ENCODE measurements at regions not wholly inside any gene's neighbourhood (a gene's known extent, or its start where the extent isn't known, plus 50 kb on each side); places are given as distances from the start of the nearest gene placed in this dataset.

GRCh38 chr16:55130911-55131310, 193.1 kb upstream of the IRX6 start:
- DNase-seq (ENCODE audit: insufficient read length): no peak
- TF ChIP-seq POLR2A (IDR thresholded peaks at IDR 0.05; ENCODE audit: low read depth, low read length) (no peak), TAF1 (IDR thresholded peaks at IDR 0.05; ENCODE audit: borderline replicate concordance, low read depth, low read length) (no peak), POLR2AphosphoS5 (IDR thresholded peaks at IDR 0.05; ENCODE audit: low read depth, low read length) (no peak)
- FAIRE-seq: no peak

GRCh38 chr16:55133654-55134053, 190.3 kb upstream of the IRX6 start:
- DNase-seq (ENCODE audit: insufficient read length) (no peak), FAIRE-seq (no peak)
- TF ChIP-seq POLR2A (IDR thresholded peaks at IDR 0.05; ENCODE audit: low read depth, low read length): no peak
- TF ChIP-seq TAF1 (IDR thresholded peaks at IDR 0.05; ENCODE audit: borderline replicate concordance, low read depth, low read length): no peak
- no peak for TF ChIP-seq POLR2AphosphoS5 (IDR thresholded peaks at IDR 0.05; ENCODE audit: low read depth, low read length)

- DNase-seq (ENCODE audit: insufficient read length) (no peak), FAIRE-seq (no peak)
- no peak for TF ChIP-seq POLR2AphosphoS5 (IDR thresholded peaks at IDR 0.05; ENCODE audit: low read depth, low read length)
- TF ChIP-seq POLR2A (IDR thresholded peaks at IDR 0.05; ENCODE audit: low read depth, low read length): no peak
- TF ChIP-seq TAF1 (IDR thresholded peaks at IDR 0.05; ENCODE audit: borderline replicate concordance, low read depth, low read length): no peak
These were observed 187.4 kb upstream of the IRX6 start for GRCh38 chr16:55136356-55137150.

DNA sequence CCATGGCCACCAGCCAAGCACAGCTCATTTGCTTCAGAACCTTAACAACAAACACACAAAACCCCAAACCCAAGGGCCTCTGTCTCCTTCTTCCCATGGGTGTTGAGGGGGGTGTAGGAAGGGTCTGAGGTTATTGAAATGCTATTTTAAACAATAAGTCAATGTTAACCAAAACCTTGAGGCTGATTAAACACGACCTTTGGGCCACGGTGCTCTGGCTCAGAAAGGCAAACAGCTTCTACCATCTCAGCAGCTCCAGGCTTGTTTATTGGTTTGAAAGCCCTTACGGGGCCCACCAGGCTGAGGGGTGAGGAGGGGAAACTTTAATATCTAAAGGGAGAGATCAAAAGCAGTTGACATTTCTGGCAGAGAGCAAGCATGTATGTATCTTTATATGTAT, 185.7 kb upstream of the IRX6 start:
- DNase-seq (ENCODE audit: insufficient read length) (no peak), FAIRE-seq (no peak)
- no peak for TF ChIP-seq POLR2AphosphoS5 (IDR thresholded peaks at IDR 0.05; ENCODE audit: low read depth, low read length)
- no peak for TF ChIP-seq POLR2A (IDR thresholded peaks at IDR 0.05; ENCODE audit: low read depth, low read length)
- no peak for TF ChIP-seq TAF1 (IDR thresholded peaks at IDR 0.05; ENCODE audit: borderline replicate concordance, low read depth, low read length)

- TF ChIP-seq POLR2A (IDR thresholded peaks at IDR 0.05; ENCODE audit: low read depth, low read length) (no peak), POLR2AphosphoS5 (IDR thresholded peaks at IDR 0.05; ENCODE audit: low read depth, low read length) (no peak), TAF1 (IDR thresholded peaks at IDR 0.05; ENCODE audit: borderline replicate concordance, low read depth, low read length) (no peak)
- FAIRE-seq (no peak), DNase-seq (ENCODE audit: insufficient read length) (no peak)
These were observed 181.6 kb upstream of the IRX6 start for GRCh38 chr16:55142405-55142804.

- FAIRE-seq (no peak), DNase-seq (ENCODE audit: insufficient read length) (no peak)
- TF ChIP-seq TAF1 (IDR thresholded peaks at IDR 0.05; ENCODE audit: borderline replicate concordance, low read depth, low read length): no peak
- TF ChIP-seq POLR2A (IDR thresholded peaks at IDR 0.05; ENCODE audit: low read depth, low read length): no peak
- TF ChIP-seq POLR2AphosphoS5 (IDR thresholded peaks at IDR 0.05; ENCODE audit: low read depth, low read length): no peak
These were observed 179.4 kb upstream of the IRX6 start for GRCh38 chr16:55144651-55145050.

GRCh38 chr16:55145771-55146603, 178.0 kb upstream of the IRX6 start:
- DNase-seq (ENCODE audit: insufficient read length): no peak
- TF ChIP-seq TAF1 (IDR thresholded peaks at IDR 0.05; ENCODE audit: borderline replicate concordance, low read depth, low read length): no peak
- TF ChIP-seq POLR2A (IDR thresholded peaks at IDR 0.05; ENCODE audit: low read depth, low read length): no peak
- no peak for TF ChIP-seq POLR2AphosphoS5 (IDR thresholded peaks at IDR 0.05; ENCODE audit: low read depth, low read length)
- no peak for FAIRE-seq

- FAIRE-seq (no peak), DNase-seq (ENCODE audit: insufficient read length) (no peak)
- TF ChIP-seq POLR2AphosphoS5 (IDR thresholded peaks at IDR 0.05; ENCODE audit: low read depth, low read length) (no peak), POLR2A (IDR thresholded peaks at IDR 0.05; ENCODE audit: low read depth, low read length) (no peak), TAF1 (IDR thresholded peaks at IDR 0.05; ENCODE audit: borderline replicate concordance, low read depth, low read length) (no peak)
These were observed 177.0 kb upstream of the IRX6 start for GRCh38 chr16:55146966-55147365.

DNA sequence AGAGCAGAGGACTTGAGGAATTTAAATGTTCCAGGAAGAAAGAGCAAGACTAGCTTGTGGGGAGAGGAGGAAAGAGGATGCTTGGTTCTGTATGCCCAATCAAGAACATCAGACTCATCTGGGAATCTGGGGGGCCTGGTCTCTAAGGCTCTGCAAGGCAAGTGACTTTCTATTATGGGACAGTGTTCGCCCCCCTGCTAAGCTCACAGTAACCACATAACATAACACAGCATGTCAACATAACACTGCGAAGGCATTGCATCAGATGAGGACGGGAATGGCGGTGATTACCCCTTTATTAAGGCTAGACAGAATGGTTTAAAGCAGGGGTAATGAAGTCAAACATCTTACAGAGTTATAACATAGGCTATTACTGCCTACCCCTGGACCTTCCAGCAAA, 176.6 kb upstream of the IRX6 start:
- TF ChIP-seq POLR2AphosphoS5 (IDR thresholded peaks at IDR 0.05; ENCODE audit: low read depth, low read length): no peak
- no peak for TF ChIP-seq TAF1 (IDR thresholded peaks at IDR 0.05; ENCODE audit: borderline replicate concordance, low read depth, low read length)
- no peak for TF ChIP-seq POLR2A (IDR thresholded peaks at IDR 0.05; ENCODE audit: low read depth, low read length)
- DNase-seq (ENCODE audit: insufficient read length): no peak
- no peak for FAIRE-seq

DNA sequence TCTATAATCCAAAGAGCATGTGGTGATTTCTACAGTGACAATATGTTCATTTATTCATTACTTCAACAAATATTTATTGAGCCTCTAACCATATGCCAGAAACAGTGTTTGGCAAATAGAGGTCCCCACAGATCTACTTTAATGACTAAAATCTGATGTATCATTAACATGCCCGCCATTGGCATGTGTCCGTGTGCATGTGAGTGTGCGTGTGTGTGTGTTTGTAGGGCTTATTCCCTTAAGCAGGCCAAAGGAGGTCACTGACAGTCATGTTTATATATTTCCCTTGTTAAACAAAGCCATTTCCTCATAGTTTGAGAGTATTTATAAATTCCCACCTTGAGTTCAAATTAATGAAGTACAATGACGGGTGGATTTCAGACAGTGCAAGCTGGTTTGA, 174.4 kb upstream of the IRX6 start:
- FAIRE-seq: no peak
- TF ChIP-seq POLR2A (IDR thresholded peaks at IDR 0.05; ENCODE audit: low read depth, low read length) (no peak), POLR2AphosphoS5 (IDR thresholded peaks at IDR 0.05; ENCODE audit: low read depth, low read length) (no peak), TAF1 (IDR thresholded peaks at IDR 0.05; ENCODE audit: borderline replicate concordance, low read depth, low read length) (no peak)
- no peak for DNase-seq (ENCODE audit: insufficient read length)

GRCh38 chr16:55151561-55152305, 172.3 kb upstream of the IRX6 start:
- FAIRE-seq: no peak
- TF ChIP-seq TAF1 (IDR thresholded peaks at IDR 0.05; ENCODE audit: borderline replicate concordance, low read depth, low read length) (no peak), POLR2A (IDR thresholded peaks at IDR 0.05; ENCODE audit: low read depth, low read length) (no peak)
- DNase-seq (ENCODE audit: insufficient read length): no peak

Measured in GM12892 (cell line).